ENCODE measurements at regions not wholly inside any gene's neighbourhood (a gene's known extent, or its start where the extent isn't known, plus 50 kb on each side); places are given as distances from the start of the nearest gene placed in this dataset.

DNA sequence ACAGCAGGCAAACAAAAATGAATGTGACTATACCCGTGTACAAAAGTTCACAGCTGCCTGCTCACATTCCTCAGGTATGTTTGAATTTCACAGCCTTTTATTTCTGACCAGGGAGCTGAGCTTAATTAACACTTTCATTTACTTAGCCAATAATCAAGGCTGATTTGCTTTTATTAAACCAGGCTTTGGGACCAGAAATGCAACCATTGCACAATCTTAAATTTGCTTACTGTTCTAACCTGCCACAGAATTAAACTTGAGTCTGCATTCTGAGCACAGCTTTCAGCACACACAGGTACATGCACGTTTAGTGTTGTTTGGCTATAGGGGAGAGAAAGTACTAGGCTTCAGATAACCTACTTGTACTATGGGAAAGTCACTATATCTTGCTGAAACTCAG is 372.4 kb upstream of the ATP5MC3 start:
- no peak for DNase-seq

DNA sequence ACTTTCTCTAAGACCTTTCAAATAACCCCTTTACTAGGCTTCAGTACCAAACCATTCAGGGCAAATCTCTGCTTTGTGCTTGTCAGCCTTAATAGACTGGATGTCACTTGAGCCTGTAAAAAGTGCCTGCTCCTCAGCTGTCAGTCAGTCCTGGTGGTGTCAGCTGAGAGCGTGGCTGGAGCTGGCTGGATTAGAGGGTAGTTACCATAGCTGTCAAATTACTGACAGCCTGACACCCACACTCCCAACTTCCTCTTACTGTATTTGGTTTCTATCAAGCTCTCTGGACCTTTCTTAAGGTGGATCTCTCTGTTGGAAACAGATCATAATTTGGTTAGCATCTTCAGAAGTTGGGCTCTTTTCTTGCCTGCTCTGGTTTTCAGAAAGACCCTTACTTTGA is 371.4 kb upstream of the ATP5MC3 start:
- DNase-seq, result no peak

DNA sequence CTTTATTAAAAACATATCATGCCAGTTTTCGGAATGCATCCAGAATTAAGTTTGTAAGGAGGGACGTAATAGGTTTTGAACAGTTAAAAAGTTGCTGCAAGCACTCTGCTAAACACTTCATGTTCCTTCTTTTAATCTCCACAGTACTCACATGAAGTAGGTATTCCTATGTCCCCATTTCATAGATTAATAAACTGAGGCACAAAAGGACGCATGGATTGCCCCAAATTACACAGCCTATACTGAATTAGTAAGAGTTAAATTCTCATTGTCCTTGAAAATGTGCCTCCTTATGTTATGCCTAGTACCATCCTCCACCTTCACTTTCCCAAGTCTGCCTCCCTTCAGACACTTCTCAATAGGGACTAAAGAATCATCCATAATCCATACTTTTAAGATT is 358.9 kb upstream of the ATP5MC3 start:
- DNase-seq, result no peak

DNA sequence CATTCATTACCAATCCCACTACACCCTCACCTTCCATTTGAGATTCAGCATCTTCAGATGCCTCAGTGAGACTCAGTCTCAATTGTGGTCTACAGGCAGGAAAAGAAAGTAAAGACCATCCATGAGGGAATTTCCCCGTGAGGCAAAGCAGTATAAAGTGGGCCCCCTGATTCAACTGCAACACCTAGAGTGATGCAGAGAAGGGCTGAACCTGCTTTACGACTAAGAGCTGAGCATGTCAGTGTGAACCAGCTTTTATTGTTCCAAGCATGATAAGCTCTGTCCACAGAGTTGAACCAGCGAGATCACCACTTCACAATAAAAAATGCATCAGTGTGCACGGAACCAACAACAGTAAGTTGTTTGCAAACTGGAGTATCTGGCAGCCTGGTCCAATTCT is 357.6 kb upstream of the ATP5MC3 start:
- DNase-seq, result no peak

DNA sequence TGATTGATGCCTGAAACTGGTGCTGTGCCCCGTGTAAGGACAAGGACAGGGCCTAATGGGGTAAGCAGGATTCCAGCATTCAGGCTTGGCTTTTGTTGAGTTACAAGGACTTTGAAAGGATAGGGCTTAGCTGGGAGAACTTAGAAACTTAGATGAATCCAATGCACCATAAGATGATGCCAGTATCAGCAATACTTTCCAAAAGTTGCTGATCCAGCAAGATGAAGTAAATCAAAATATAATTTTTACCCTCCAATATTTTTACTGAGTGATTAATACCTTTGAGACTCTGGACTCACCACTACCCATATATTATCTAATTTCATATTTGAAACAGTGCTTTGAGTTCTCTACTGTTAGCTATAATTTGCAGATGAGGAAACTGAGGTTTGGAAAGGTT is 354.5 kb upstream of the ATP5MC3 start:
- no peak for DNase-seq

DNA sequence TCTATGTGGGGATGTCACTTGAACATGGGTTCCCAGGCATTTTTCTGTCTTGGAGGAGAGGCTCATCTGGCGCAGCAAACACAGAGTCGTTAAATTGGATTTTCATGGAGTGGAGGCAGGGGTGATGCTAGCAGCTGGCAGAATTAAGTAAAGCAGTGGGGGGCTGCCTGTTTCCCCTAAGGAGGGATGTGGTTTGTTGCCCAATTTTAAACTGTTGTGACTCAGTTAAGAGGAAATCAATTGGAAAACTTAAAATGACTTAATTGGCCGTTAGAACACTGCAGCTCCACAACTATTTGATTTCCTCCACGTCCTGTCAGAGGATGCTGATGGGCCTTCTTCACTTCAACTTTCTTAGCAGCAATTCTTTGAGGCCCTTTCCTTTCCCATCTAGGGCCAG is 354.1 kb upstream of the ATP5MC3 start:
- no peak for DNase-seq

DNA sequence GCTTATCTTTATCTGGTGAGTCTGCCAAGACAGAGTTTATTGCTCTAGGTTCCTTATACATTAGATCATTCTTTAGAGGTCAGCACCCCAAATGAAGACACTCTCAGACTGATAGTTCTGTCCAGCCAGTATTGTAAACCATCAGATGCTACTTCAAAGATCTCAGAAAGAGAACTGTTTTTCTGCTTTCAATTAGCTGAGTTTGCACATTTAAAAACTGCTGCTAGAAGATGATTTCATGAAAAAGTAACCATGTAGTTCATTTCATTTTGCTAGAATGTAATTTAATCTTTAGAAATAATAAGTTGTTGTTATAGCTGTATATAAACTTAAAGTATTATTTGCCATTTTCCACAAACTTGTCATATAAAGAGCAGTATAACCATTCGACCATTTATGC is 344.5 kb upstream of the ATP5MC3 start:
- no peak for DNase-seq

DNA sequence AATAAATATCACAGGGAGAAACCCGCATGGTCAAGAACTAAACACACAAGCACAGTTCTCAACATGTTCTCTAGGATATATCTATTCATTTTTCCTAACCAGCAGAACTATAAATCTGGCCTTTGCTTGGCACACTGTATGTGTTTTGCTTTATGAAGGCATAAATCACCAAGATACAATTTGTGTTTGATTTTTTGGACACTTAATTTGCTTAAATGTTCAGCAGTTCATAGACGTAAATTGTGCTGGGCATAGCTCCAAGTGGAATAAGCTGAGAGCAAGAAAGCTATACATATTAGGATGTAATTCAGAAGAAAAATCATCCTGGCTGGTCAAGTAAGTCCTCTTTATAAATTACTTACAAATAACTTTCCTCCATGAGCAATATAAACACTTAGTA is 341.5 kb upstream of the ATP5MC3 start:
- no peak for DNase-seq

DNA sequence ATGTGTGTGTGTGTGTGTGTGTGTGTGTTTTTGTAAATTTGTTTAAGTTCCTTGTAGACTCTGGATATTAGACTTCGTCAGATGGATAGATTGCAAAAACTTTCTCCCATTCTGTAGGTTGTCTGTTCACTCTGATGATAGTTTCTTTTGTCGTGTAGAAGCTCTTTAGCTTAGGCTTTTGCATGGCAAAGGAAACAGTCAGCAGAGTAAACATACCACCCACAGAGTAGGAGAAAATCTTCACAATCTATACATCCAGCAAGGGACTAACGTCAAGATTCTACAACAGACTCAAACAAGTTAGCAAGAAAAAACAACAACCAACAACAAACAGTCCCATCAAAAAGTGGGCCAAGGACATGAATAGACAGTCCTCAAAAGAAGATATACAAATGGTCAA is 336.7 kb upstream of the ATP5MC3 start:
- DNase-seq, result no peak

DNA sequence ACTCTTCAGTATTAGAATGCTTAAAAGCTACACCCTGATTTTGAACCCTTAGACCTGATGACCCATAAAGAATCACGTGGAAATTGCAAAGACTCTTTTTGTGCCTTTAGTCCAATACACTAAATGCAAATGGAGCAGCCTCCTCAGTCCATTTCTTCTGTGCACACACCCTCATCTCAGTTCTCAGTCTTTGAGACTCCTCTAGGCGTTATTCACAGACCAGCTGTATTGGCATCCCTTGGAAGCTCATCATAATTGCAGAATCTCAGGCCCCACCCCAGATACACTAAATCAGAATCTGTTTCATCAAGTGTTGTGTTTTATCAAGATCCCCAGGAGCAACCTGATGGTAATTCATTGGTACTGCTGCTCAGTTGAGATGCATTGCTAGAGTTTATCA is 335.0 kb upstream of the ATP5MC3 start:
- no peak for DNase-seq

DNA sequence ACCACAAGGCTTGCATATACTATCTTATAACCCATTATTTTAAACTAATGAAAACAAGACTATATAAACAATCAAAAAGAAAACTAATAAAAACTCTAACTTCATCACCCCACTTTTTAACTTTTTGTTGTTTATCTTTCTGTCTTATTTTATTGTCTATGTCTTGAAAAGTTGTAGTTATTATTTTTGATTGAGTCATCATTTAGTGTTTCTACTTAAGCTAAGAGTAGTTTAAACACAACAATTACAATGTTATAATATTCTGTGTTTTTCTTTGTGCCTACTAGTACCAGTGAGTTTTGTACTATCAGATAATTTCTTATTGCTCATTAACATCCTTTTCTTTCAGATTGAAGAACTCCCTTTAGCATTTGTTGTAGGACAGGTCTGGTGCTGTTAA is 318.7 kb upstream of the ATP5MC3 start:
- DNase-seq, result no peak

DNA sequence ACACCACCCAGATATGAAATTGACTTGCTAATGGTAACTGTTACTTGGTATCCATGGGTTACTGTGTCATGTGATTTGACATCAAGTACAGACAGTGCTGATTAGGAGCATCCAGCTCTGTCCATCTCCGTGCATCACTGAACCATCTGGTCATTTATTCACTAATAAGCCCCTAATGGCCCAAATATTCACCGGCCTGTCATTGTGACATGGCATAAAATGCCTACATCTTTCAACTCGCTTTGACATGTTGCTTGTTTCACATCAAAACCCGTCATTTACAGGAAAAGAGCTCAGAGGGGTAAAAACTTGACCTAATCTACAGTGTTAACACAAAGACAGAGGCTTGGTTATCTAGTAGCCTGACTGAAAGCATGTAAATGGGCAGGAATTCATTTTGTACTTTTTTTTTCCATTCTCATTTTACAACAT is 308.9 kb upstream of the ATP5MC3 start:
- DNase-seq, result no peak

DNA sequence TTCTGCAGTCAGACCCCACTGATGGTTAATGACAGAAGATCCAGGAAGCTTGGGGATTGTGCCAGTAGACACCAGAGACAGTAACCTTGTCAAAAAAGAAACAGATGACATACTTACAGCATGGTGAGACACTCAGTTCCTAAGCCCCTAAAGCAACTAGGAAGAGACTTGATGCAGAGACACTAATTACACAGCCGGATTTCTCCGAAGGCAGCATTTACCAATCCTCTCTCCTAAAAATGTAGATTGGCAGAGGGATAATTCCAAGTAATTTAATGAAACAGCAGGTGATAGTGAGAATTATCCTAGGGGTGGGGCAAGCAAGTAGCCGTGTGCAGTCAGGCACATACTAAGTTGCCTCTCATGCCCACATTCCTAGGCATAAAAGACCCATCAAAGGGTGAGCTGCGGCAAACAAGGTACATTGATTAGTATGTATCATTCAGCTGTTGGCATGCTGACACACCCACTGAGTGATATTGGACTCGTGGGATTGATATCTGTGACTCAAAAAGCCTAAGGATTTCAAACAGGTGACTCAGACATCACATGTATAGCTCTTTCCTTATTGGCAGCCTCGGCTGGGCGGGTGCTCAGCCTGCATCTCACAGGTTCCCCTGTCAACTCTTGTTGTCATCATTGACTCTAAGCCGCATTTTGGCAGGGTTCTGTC is 296.7 kb upstream of the ATP5MC3 start:
- DNase-seq, result no peak

DNA sequence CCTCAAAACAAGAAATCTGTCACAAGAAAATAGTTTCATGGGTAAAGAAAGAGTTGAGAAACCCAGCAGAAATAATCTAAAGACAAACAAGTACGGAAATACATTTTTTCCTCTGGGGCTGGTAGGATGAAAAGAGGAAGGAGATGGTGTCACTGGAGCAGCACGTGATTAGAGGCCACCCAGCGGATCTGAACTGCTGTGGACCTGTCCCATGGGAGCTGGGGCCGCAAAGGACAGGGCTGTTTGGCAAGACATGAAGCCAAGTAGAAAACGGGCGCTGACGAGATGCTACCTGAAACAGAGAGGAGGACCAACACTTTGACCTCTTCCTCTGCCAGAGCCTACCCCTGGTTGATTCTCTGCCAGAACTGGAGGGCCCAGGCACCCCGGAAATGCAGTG is 295.4 kb upstream of the ATP5MC3 start:
- DNase-seq, result no peak

DNA sequence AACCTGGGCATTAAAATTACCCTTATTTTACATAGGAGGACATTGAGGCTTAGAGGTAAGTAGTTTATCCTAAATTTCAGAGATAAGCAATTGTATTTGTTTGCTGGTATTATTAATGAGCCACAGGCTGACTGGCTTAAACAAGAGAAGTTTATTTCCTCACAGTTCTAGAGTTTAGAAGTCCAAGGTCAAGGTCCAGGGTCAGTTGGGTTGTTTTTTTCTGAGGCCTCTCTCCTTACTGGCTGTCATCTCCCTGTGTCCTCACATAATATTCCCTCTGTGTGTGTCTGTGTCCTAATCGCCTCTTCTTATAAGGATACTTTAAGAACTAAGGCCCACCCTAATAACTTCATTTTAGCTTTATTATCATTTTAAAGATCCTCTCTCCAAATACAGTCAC is 294.9 kb upstream of the ATP5MC3 start:
- no peak for DNase-seq

DNA sequence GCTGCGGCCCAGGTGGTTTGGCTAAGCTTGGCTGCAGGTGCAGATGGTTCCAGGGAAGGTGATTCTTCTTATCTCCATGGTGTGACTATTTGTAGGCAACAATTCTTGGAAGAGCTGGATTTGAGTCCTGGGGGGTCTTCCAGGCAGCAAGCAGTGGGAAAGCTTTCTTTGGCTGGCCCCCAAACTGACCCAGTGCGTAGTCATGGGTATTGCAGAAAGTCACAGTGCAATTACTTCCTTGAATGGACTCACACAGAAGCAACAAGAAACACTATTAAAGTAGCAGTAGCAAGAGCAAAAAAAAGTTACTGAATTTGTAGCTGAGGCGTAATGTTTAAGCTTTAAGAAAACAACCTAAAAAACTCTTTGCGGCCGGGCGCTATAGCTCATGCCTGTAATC is 293.6 kb upstream of the ATP5MC3 start:
- no peak for DNase-seq

DNA sequence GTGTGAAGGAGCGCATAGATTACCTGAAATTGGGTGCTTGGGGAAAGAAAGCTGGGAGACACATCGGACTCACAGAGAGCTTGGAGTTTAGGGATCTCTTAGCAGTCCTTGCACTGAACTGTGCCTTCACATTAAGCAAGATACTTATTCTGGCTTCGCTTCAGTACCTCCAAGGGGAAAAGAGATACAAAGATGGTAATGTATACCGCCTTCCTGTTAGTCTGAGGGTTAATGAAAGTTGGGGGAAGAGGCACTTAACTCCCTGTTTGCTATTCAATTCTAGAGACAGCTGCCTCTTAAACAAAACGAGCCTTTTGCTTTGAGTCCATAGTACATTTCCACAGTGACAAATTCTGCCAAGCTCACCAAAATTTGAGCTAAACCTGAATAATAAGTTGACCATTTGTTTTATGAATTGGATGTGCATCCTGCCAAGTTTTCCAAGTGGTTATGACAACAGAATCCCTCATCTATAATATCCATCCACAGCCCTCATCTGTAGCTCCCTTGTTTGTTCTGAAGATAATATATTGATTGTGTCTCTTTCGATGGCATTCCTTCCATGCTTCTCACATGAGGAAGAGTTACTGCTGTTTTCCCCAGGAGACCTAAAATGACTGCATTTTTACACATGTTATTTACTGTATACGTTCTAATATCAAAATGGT is 287.1 kb upstream of the ATP5MC3 start:
- peak; percentile 35 for DNase-seq

DNA sequence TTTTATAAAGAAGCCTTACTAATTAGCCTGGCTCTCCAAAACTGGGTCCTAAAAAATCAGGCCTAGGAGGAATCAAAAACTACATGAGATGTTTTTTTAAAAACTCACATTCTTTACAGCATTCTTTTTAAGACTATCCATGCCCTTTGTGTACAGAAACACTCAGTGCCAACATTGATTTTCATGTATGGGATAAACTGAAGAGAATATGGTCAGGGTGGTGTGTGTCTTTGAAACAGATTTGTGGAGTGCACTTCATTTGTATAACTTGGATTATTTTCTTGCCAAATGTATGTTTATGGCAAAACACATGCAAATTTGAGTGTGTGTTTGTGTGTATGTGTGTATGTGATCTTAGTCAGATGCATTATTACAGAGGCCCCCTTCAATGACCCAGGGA is 283.6 kb upstream of the ATP5MC3 start:
- no peak for DNase-seq

DNA sequence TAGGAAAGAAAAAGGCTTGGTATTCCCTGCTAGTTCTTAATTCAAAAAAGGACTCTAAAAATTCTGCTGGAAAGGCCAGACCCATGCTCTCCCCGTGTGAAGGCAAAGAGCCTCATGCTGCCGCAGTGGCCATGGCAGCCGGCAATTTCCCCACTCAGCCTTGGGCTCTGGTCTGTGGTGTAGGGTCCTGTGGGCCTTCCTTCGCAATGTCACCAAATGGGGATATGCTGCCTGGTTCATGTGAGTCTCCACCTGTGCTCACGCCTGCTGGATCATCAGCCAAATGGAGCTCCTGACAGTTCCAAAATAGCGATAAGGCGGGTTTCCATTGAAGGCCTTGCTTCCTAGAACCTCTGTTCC is 282.8 kb upstream of the ATP5MC3 start:
- DNase-seq, result no peak

DNA sequence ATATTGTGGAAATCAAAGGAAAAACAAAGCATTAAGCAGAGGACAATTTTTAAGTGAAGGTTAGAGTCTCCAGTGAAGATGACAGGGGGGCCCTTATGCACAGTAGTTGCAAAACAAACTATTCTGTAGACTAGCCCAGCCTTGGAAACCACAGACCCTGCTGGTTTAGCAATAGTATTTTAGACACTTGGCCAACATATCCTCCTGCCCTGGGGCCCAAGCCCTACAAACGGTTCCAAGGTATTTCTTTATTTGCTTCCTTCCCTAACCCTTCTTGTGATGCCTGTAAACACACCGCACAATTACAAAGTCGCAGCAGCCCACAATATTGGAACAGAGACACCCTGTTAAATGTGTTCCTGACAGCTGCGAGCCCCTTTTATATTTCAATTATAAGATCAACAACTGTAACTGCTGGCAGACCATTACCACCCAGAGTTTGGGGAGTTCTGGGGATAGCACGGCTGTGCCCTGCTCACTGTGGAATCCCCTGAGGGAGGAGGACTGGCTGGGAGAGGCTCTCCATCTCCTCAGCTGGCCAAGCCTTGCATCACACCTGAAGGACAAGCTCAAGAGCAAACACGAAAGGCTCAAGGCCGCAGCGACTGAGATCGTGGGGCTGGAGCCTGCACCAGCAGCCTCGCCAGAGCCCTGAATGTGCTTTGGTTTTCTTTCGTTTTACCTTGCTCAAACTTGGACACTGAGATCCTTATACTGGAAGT is 282.2 kb upstream of the ATP5MC3 start:
- DNase-seq, result no peak

DNA sequence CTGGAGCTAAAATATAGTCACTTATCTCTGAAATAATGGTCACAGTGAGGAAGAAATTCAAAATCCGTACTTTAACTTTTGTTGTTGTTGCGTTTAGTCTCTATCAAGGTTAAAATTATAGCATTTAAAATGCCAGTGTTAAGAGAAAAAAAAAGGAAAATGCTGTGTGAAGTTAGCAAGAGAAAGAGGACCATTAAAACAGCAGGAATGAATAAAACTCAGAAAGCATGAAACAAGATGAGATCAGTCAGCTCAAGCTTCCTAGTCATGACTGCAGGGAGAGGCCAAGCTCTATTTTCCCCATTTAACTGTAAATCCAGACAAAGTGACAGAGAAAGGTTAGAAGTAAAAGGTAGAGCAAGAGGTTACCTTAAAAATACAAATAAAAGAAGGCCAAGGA is 281.7 kb upstream of the ATP5MC3 start:
- DNase-seq, result no peak

DNA sequence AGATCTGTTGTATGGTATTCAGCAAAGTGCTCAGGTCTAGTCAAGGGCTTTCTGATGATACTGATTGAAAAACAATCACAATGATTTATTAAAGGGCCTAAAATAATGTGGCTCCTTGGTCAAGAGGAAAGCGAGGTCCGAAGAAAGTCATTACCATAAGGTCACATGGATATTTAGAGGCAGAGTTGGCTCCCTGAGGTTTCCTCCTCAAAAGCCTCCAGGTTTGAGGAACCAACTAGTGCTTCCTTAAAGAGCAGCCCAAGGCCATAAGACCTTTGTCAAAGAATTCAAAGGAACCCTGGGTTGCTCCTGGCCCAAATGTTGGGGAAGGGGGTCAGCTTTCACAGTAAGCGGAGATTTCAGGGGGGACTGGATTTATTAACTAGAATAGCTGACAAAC is 280.7 kb upstream of the ATP5MC3 start:
- DNase-seq, result no peak

DNA sequence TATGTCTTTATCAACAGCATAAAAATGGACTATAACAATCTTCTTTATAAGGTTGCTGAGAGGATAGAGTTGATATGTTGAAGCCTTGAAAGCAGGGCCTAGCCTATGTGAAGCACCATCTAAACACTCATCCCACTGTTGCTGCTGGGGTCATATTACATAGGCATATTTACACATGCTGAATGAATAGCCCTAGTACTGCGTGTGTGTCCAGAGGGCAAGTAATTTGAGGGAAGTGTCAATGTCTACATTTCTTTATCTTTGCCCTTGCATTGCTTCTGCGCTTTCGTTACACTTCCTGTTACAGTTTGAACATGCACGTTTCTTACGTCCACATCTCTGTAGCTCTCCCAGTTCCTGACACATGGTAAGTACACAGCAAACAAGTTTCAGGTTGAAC is 280.3 kb upstream of the ATP5MC3 start:
- peak; percentile 84 for DNase-seq

DNA sequence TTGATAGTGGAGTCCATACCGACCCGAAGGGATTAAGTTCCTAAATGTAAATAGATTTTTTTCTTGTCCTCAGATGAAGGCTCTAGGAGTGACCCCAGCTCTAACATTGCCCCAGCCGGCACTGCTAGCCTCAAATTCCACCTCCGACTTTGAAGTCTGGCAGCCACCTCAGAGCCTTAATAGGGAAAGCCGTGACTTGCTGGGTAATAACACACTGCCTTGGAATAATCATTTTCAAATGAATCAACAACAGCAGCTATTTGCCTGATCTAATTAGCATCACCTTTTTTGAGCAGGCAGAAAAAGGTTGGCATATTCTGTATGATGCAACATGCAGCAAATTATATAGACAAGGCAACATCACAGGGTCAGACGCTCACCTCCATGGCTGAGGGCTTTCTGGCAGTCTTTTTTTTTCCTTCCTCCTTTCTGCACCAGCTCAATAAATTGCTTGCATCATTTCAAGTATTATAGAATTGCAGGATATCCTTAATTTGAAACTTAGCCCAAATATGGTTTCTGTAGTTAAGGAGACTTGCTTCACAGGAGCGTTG is 276.5 kb upstream of the ATP5MC3 start:
- DNase-seq, result no peak

Measured in NCI-H345 (cell line).